ENCODE measurements at regions not wholly inside any gene's neighbourhood (a gene's known extent, or its start where the extent isn't known, plus 50 kb on each side); places are given as distances from the start of the nearest gene placed in this dataset.

DNA sequence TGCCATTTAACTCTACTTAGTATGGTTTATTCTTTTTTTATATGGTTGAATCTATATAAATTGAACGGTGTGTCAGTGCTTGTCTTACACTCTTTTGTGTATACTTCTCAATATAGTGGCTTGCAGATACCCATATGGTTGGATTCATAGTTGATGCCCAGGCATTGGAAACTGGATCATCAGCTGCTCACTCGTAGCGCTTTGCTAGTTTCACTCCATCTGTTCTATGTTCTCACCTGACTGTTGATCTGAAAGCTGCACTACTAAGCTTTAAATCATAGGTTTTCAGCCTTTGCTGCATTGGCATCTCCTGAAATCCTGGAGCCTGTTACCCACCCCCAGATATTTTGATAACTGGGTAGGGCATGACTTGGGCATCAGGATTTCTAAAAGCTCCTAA is 121.6 kb upstream of the DCLK2 start:
- no peak for DNase-seq
- H3K4me3 ChIP-seq (replicated peaks in 1 of 3; ENCODE audit: low read depth in 2 of 3, low read length in 3 of 3) = no peak overlapping the region
- H3K9me3 ChIP-seq (replicated peaks in 1 of 2; ENCODE audit: control insufficient read depth in 1 of 2, insufficient read depth in 1 of 2, low read length in 2 of 2) = no peaks in the 10 kb centered on the region
- H3K27me3 ChIP-seq (ENCODE audit: control insufficient read depth in 2 of 2, insufficient read depth in 2 of 2, low read length in 2 of 2) = no peaks in the 10 kb centered on the region
- H3K36me3 ChIP-seq (replicated peaks in 1 of 2; ENCODE audit: control insufficient read depth in 1 of 2, insufficient read depth in 2 of 2, low read length in 2 of 2) = no peaks in the 10 kb centered on the region
- peak overlapping the region in 1 of 7 donors; percentile 14 for H3K27ac Mint-ChIP-seq
- H3K27ac ChIP-seq (ENCODE audit: low read depth in 1 of 2, low read length in 2 of 2) = no peak overlapping the region
- no peaks in the 10 kb centered on the region for H3K4me1 Mint-ChIP-seq
- 90% methylated on average over 2 of the region's 3 CpGs for WGBS (ENCODE audit: insufficient coverage)
- TF ChIP-seq, protein P1, sequence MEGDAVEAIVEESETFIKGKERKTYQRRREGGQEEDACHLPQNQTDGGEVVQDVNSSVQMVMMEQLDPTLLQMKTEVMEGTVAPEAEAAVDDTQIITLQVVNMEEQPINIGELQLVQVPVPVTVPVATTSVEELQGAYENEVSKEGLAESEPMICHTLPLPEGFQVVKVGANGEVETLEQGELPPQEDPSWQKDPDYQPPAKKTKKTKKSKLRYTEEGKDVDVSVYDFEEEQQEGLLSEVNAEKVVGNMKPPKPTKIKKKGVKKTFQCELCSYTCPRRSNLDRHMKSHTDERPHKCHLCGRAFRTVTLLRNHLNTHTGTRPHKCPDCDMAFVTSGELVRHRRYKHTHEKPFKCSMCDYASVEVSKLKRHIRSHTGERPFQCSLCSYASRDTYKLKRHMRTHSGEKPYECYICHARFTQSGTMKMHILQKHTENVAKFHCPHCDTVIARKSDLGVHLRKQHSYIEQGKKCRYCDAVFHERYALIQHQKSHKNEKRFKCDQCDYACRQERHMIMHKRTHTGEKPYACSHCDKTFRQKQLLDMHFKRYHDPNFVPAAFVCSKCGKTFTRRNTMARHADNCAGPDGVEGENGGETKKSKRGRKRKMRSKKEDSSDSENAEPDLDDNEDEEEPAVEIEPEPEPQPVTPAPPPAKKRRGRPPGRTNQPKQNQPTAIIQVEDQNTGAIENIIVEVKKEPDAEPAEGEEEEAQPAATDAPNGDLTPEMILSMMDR (IDR thresholded peaks at IDR 0.05) = no peak
- intact Hi-C loops (cut with micrococcal nuclease) = no loop called here
- no peaks in the 10 kb centered on the region for H3K36me3 Mint-ChIP-seq
- H3K4me2 ChIP-seq (replicated peaks; ENCODE audit: extremely low read depth, low read length, poor library complexity, severe bottlenecking) = no peak overlapping the region
- no peaks in the 10 kb centered on the region for H3K79me2 ChIP-seq (ENCODE audit: insufficient read depth, low read length)
- no peak overlapping the region for H2AFZ ChIP-seq (ENCODE audit: insufficient read depth, low read depth, low read length, poor library complexity, severe bottlenecking)
- H3K4me1 ChIP-seq (ENCODE audit: control insufficient read depth in 1 of 2, insufficient read depth in 2 of 2, low read length in 2 of 2) = no peaks in the 10 kb centered on the region
- no peak overlapping the region for H3K9ac ChIP-seq (ENCODE audit: insufficient read depth, low read length, poor library complexity, severe bottlenecking)
- peaks cover 0 to 7% (median 3%) of the 10 kb centered on the region in 3 donors for H3K27me3 Mint-ChIP-seq (ENCODE audit: low read depth in 3 of 3)
- H4K20me1 ChIP-seq (ENCODE audit: insufficient read depth, low read length) = no peaks in the 10 kb centered on the region
- H3K9me3 Mint-ChIP-seq = peaks cover 0 to 4% (median 0%) of the 10 kb centered on the region in 7 donors
- no peak overlapping the region for H3K4me3 Mint-ChIP-seq

DNA sequence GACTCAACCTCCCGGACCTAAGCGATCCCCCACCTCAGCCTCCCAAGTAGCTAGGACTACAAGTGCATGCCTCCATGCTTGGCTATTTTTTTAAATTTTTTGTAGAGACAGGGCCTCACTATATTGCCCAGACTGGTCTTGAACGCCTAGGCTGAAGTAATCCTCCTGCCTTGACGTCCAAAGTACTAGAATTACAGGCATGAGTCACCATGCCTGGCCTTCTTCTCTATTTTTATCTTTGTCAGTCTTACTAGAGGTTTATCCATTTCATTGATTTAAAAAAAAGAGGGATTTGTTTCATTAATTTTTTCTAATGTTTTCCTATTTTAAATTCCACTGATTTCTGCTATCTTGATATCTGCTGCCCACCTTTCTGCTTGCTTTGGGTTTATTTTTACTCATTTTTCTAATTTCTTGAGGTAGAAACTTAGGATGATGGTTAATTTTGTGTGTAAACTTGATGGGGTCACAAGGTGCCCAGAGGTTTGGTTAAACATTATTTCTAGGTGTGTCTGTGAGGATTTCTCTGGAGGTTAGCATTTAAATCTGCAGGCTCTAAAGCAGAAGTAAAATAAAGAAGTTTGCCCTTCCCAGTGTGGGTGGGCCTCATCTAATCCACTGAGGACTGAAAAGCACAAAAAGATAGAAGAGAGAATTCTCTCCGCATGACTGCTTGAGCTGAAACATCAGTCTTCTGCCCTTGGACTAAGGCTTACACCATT is 116.2 kb upstream of the DCLK2 start:
- no peak for DNase-seq
- Histone ChIP-seq H4K20me1 (ENCODE audit: insufficient read depth, low read length) (no peaks in the 10 kb centered on the region), H3K36me3 (replicated peaks in 1 of 2; ENCODE audit: control insufficient read depth in 1 of 2, insufficient read depth in 2 of 2, low read length in 2 of 2) (no peaks in the 10 kb centered on the region), H2AFZ (ENCODE audit: insufficient read depth, low read depth, low read length, poor library complexity, severe bottlenecking) (no peak overlapping the region), H3K79me2 (ENCODE audit: insufficient read depth, low read length) (no peaks in the 10 kb centered on the region), H3K4me2 (replicated peaks; ENCODE audit: extremely low read depth, low read length, poor library complexity, severe bottlenecking) (no peak overlapping the region), H3K9me3 (replicated peaks in 1 of 2; ENCODE audit: control insufficient read depth in 1 of 2, insufficient read depth in 1 of 2, low read length in 2 of 2) (no peaks in the 10 kb centered on the region), H3K4me3 (replicated peaks in 1 of 3; ENCODE audit: low read depth in 2 of 3, low read length in 3 of 3) (no peak overlapping the region), H3K27ac (ENCODE audit: low read depth in 1 of 2, low read length in 2 of 2) (no peak overlapping the region), H3K4me1 (ENCODE audit: control insufficient read depth in 1 of 2, insufficient read depth in 2 of 2, low read length in 2 of 2) (no peaks in the 10 kb centered on the region), H3K9ac (ENCODE audit: insufficient read depth, low read length, poor library complexity, severe bottlenecking) (no peak overlapping the region), H3K27me3 (ENCODE audit: control insufficient read depth in 2 of 2, insufficient read depth in 2 of 2, low read length in 2 of 2) (no peaks in the 10 kb centered on the region)
- peaks cover 0 to 4% (median 2%) of the 10 kb centered on the region in 3 donors for H3K27me3 Mint-ChIP-seq (ENCODE audit: low read depth in 3 of 3)
- H3K27ac Mint-ChIP-seq = no peak overlapping the region
- intact Hi-C loops (cut with micrococcal nuclease) = no loop called here
- H3K36me3 Mint-ChIP-seq = no peaks in the 10 kb centered on the region
- H3K9me3 Mint-ChIP-seq = peaks cover 0 to 5% (median 0%) of the 10 kb centered on the region in 7 donors
- no peak overlapping the region for H3K4me3 Mint-ChIP-seq
- H3K4me1 Mint-ChIP-seq = no peaks in the 10 kb centered on the region
- TF ChIP-seq, protein P1 (IDR thresholded peaks at IDR 0.05) = no peak
- WGBS (ENCODE audit: insufficient coverage) = 96% methylated on average over 3 of the region's 5 CpGs

Data from CD14-positive monocyte (primary cell).